ENCODE measurements at regions not wholly inside any gene's neighbourhood (a gene's known extent, or its start where the extent isn't known, plus 50 kb on each side); places are given as distances from the start of the nearest gene placed in this dataset.

DNA sequence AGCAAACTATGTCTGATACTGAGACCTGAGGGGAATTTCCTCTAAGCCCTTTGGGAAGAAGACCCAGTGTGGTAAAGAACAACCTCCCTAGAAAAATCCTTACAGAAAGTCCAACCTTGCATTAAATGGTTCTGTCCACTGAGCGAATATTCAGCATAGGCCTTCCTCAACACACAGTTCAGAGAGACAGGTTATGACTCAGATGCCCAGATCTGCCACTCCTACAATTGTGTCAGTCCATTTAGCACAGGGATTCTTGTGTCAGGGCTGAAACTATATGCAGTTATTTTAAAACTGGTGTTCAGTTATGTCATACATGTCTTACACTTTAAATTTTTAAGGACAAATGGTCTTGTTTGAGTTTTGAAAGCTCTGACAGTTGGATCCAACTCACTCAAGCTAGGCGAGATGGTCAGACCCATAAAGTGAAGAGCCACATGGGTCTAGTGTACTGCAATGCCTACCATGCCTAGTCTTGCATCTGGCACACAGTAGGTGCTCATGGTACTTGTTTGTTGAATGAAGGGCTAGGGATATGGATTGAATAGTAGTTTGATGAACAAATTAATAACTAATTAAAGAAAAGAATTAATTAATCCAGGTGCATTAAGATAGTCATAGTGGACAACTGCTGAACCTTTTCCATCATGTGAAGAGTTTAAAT, 207.5 kb upstream of the PWP1 start:
- no peak for DNase-seq

DNA sequence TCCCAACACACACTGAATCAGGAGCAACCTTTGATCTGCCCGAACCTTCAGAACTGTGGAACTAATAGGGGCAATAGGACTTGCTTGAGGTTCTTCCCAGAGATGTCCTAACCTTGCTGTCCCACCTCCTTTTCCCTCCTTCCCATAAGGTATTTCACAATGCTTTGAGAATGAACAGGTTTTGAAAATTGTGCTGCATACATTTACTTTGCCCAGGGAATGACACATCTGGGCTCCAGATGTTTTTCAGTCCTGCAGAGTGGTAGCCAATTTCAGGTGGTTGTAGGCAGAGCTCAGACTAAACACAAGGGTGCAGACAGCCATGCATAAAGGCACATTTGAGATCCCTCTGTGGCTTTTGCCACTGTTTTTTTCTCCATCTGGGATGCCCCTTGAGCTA, 206.7 kb upstream of the PWP1 start:
- DNase-seq = no peak

DNA sequence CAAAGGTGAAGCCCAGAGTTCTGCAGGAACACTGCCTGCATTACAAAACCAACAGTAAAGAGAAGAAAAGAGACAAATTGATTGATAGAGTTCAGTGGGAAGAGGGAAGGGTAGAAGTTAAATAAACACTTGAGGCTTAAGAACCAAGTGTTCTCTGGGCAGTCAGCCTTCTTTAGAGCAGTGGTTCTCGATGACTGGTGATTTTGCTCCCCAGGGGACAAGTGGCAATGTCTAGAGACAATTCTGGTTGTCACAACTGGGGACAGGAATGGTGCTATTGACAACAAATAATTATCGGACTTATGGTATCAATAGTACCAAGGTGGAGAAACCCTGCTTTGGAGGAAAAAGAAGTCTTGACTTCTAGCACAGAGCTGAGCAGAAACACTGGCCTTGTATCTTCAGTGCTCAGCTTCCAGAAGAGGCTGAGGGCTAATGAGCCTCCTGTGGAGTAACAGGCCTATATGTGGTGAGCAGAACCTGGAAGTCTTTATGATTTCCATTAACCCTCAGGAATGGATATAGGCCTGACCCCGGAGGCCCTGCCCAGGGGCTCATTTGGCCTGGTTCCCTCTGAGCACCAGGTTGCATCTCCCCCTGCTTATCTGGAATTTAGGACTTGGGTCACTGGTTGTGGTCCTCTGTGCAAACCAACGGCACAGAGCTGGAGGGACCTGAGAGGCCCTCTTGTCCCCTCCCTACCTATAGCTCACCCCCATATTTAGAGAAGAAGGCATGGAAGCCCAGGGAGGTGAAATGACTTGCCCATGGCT, 204.6 kb upstream of the PWP1 start:
- DNase-seq = no peak

DNA sequence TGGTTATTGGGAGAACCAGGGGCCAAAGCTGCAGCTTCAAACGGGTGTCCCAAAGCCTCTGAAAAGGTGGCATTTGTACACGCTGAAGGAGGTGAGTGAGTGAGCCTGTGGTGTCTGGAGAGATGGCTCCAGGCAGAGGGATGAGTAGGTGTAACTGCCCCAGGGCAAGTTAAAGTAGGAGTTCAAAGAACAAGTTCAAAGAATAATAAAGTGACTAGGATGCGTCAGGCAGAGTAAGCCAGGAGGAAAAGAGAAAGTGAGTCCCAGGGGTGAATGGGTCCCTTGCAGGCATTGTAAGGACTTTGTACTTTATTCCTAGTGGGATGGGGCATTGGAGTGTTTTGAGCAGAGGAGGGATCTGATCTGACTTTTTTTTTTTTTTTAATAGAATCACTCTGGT, 201.4 kb upstream of the PWP1 start:
- no peak for DNase-seq

DNA sequence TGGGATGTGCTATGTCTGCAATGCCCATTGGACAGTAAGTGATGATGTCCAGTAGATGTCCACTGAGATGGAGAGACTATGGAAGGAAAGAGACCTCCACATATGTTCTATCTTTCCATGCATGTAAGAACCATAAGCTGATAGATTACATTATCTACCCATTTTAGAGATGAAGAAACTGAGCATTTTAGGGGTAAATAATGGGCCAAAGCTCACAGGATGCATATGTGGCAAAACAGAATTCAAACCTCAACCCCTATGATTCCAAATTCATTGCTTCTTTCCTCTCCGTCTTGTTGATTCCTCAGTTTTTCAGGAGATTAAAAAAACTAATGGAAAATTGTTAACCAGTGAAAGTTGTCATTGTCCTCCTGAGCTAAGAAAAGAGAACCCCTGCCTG, 200.7 kb upstream of the PWP1 start:
- no peak for DNase-seq

DNA sequence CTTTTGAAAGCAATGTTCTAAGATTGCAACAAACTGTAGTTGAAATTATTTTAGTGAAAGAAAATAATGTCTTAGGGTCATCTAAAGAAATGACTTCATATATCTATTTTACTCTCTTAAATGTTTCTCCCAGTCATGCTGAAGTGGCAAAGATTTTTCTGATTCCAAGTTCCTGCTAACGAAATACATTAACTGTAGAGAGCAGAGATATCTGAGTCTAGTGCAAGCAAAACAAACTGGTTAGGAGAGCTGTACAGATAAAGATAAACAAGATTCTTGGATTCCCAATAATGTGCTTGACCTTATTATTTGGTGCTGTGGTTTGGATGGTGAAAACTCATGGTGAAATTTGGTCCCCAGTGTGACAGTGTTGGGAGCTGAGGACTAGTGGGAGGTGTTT, 199.9 kb upstream of the PWP1 start:
- no peak for DNase-seq

DNA sequence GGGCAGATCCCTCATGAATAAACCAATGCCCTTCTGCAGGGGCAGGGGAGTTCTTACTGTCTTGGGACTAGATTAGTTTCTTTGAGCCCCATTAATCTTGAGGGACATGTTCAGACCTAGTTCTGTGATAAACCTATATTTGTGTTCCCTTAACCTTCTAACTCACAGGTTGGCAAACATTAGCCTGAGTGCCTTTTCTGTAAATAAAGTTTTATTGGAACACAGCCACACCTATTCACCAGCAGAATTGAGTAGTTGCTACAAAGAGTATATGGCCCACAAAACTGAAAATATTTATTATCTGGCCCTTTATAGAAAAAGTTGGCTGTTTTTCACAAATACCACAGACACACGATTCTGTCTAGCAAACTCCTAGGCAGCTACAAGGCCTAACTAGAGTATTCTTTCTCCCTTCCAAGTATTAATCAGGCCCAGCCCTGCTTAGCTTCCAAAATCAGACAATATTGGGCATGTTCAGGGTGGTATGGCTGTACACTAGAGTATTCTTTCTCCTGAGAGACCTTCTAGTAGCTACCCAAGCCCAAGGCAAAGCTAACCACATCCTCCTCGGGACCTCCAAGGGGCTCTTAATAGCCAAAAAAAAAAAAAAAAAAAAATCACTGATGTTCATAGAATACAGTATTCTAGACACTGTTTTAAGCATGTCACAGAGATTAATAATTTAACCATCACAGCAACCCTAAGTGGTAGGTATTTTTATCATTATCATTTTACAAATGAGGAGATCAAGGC, 199.3 kb upstream of the PWP1 start:
- DNase-seq = no peak

DNA sequence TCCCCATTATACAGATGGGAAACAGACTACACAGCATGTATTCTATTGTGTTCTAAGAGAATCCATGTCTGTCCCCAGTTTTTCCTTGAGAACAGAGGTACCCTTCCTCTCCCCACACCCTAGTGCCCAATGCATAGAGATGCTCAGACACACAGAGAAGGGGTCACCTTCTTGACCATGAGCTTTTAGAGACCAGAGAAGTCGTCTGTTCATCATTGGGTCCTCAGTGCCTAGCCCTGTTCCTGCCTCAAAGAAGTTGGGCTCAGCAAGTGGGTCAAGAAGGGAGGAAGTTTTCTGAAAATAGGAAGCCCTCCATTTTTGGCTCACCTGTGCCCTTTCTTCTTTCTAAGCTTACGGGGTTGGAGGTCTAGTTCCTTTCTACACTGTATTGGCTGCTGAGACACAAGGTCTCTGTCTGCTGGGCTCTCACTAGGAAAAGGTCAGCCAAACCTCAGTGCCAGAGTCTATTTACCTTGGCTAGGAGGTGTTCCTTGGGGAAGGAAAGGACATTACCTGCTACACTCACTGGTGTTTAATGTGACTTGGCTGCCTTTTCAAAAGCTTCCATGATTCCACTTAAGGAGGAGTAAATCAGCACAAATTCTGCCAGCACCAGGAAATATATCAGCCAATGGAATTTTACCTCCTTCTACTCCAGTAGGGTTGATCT, 198.5 kb upstream of the PWP1 start:
- DNase-seq = no peak

DNA sequence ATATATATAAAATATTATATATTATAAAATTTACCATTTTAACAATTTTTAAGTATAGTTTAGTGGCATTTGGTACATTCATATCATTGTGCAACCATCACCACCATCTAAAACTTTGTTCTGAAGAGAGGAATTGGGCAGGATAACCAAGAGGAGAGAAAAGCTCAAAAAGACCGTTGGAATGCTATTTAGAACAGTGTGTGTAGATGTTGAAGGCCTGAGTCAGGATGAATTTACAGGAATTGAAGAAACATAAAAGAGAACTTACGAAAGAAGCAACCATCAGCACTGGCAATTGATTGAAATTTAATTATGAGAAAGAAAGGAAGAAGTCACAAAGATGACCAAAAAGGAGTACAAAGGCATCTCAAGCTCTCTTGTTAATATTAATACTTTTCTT, 196.9 kb upstream of the PWP1 start:
- DNase-seq = no peak

DNA sequence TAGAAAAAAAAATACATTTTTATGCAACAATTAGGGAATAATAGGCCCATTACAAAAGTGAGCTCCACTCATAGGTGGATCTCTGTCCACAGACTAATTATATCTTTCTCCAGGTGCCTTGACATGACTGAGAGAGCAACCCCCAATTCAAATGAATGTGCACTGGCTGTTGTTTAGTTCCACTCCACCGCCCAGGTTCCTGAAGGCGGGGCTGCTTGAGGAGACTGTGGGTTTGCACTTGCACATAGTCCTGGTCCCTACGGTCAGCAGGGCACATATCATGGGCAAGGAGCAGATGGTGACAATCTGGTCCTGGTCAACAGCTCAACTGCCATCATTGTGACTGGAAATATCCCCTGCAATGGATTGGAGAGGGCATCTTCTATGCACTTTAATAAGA, 195.6 kb upstream of the PWP1 start:
- no peak for DNase-seq

DNA sequence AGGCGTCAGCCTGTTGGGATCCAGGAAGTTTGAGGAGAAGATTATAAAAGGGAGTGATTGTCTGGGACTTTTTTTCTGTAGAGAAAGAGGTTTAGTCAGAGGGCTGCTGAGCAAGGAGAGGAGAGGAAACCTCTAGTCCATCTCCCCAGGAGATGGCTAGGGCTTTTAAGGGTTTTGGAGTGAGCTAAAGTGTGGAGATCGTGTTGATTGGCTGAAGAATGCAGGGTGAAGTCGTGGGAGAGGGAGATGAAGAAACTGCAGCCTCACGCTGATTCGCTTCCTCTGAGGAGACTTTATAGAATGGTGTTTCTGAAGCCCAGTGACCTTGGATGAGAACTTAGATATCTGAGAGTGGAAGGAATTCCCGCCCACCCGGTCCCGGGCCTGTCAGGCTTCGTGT, 193.7 kb upstream of the PWP1 start:
- no peak for DNase-seq

DNA sequence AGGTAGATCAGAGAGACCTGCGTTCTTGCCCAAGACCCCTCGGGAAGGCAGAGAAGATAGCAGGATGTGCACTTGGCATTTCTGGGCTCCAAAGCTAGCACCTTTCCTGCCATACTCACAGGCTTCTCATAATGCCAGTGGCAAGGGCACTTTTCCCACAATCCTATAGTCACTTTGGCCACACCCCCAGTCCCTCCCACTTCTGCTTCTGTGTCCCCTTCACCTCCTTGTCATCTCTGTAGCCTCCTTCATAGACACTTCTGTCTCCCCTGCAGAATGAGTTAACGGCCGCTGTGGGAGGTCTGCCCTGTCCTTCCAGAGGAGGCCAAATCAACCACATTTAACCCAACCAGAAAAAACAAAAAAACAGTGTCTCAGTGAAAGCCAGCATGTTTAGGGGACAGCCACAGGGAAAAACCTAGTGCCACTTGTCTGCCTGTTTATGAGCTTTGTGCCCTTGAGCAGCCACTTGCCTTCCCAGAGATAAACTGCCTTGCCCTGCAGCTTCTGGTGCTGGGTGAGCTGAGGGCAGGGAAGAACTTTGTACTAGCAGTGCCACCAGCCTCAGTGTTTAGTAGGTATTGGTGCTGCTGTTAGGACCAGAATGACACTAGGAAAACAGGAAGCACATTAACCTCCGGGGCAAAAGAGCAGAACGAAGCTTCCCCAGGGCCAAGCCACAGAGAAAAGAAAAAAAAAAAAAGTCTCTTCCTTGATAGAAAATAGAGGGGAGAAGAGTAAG, 193.0 kb upstream of the PWP1 start:
- no peak for DNase-seq

DNA sequence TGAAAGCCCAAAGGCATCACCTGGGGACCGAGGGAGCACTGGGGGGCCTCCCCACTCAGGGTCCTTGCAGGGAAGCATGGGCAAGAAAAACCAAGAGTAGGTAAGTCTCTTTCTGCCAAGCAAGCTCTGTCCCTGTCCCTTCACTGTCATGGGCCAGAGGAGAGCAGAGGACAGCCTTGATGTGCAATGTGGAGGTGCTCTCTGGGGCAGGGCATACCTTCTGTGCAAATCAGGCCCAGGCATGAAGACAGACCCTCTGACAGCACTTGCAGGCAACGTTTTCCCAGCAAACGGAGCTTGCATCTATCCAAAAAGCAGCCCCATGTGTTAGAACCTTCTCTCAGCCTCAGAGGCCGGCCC, 192.5 kb upstream of the PWP1 start:
- no peak for DNase-seq

DNA sequence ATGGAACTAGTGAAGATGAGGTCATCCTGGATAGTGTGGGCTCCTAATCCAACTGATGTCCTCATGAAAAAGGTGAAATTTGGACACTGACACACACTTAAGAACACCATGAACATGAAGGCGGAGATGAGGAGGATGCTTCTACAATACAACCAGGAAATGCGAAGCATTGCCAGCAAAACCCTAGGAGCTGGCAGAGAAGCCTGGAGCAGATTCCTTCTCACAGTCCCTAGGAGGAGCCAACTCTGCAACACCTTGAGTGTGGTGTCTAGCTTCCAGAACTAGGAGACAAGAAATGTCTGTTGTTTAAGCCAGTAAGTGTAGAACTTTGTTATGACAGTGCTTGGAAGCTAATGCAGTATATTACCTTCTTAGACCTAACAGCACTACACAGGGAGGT, 191.9 kb upstream of the PWP1 start:
- DNase-seq = no peak

DNA sequence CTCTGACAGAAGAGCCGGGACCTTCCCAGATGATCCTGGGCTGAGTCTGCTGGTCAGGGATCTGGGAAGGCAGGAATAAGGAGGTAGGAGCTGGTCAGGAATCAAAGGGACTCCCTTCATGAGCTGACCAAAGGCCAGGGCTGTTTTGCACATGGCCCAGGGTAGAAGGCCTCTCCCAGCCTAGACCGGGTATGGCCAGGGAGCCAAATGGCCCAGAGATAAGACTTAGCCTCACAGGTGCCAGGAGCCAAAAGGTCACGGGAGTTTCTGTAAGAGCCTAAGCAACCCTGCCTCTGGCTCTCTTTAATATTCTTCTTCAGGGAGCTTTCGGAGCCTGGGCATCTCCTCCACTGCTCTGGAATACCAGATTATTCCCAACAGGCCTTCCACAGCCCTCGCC, 191.3 kb upstream of the PWP1 start:
- no peak for DNase-seq

DNA sequence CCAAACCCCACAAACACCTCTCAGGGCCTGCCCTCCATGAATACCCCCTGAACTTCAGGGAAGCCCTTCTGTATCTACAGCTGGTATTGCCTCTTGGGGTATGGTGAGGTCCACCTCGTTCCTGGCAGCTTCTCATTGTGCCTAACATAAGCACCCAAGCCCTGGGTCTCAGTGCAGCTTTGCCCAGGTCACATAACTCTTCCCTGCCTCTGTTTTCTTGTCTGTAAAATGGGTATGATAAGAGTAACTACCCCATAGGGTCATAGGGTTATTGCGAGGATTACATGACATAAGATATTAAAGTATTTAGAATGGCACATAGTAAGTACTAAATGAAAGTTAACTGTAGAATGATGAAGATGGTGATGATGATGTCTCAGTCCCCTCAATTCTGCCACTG, 190.0 kb upstream of the PWP1 start:
- DNase-seq = no peak

DNA sequence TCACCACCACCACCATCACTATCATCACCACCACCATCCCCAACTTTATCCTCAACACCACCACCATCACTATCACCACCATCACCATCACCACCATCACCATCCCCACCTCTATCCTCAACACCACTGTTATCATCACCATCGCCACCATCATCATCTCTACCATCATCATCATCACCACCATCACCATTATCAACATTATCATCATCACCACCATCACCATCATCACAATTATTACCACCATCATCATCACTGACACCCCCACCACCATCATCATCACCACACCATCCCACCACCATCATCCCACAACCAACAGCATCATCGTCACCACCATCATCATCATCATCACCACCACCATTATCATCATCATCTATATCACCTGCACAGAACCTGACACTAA, 188.4 kb upstream of the PWP1 start:
- DNase-seq = no peak

DNA sequence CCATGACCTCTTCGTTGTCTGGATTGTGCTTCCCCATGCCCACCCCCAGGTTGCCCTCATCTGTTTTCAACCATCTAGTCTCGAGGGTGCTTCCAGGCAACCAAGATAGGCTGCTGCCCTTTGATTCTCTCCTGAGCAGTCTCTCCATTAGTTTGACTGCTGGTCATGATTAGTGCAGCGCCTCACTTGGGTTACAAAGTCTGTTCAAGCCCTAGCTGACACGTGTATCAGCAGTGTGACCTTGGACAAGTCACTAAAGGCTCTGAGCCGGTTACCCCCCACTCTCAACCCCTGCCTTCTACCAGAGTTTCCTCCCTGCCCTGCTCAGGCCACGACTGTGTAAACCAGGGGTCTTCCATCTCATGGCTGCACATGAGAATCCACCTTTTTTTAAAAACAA, 185.3 kb upstream of the PWP1 start:
- DNase-seq = no peak

DNA sequence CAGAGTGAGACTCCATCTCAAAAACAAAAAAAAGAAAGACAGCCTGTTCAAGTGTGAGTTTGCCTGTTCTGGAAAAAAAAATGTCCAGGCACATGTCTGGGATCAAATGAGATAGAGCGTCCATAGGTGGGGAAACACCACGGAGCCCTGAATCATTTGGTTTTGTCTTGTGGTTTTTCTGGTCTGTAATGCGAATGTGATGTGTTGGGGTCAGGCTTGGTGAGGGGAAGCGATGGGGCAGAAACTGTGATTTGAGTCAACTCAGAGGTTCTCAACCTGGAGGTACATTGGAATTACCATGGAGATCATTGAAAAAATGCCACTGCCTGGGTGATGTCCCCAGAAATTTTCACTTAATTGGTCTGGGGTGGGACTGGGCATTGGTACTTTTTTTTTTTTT, 183.9 kb upstream of the PWP1 start:
- DNase-seq = no peak

DNA sequence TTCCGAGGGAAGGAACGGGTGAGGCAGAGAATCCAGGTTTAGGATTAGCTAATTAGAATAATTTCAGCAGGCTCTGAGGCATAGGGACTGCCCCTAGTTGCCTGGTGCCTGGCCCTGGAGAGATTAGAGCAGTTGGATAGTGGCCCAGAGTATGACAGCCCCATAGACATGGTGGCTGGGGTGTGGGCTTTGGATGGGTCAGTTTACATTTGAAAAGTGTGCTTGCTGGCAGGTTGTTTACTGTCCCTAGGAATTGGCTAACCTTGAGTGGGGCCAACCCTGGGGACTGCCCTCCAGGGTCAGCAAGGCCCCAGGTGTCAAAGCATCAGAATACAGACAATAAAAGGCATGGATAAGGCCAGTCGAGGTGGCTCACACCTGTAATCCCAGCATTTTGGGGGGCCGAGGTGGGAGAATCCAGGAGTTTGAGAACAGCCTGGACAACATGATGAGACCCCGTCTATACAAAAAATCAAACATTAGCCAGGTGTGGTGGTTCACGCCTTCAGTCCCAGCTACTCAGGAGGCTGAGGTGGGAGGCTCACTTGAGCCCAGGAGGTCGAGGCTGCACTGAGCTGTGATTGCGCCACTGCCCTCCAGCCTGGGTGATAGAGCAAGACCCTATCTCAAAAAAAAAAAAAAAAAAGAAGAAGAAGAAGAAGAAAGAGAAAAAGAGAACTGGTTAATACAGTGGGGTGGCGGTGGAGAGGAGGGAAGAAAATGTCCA, 182.3 kb upstream of the PWP1 start:
- DNase-seq = no peak

DNA sequence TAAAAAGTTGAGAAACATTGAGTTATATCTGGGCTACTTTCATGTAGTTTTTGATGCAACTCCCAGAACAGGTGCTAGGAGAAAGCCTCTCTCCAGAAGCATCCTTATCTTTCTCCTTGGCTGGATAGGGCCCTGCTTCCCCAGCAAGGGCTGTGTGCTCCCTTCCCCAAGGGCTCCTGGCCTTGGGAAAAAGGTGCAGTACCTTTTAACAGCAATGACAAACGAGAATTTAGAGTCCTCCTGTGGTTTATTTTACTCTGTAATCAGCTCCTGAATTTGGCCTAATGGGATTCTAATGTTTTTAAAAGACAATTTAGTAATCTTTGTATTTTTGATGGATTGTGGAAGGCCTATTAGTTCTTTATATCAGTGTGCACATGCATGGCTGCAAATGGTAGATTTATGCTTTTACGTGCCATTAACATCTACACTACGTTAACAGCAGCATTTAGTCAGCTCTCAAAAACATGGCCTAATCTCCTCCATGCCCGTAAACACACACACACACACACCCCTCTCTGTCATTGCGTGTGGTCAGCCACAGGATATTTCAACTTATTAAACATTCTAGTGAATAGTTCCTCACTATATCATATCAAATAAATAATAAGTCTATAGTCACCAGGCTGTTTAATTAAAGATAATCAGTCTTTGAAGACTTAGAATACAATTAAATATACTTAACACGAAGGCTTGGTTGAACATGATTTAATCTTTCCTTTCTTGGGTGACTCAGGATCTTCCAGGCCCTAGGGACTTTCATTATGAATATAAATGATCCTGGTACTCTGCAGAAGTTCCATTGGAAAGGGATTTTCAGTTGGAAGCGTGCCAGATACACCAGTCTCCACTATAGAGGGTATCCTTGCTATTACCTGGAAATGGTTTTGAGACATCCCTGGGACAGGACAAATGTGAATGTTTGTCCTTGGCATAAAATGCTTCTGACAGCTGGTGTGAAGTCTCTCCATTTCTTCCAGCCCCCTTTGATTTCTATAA, 181.4 kb upstream of the PWP1 start:
- DNase-seq = no peak

Data from GOT3 (cell line).